ENCODE measurements at regions not wholly inside any gene's neighbourhood (a gene's known extent, or its start where the extent isn't known, plus 50 kb on each side); places are given as distances from the start of the nearest gene placed in this dataset.

- DNase-seq: no peak
Measured at GRCh38 chr20:39651645-39652325, 689.6 kb downstream of the DHX35 start.

GRCh38 chr20:39646874-39647413 is 684.8 kb downstream of the DHX35 start:
- DNase-seq: no peak

GRCh38 chr20:39645131-39645530 is 683.0 kb downstream of the DHX35 start:
- no peak for DNase-seq

DNA sequence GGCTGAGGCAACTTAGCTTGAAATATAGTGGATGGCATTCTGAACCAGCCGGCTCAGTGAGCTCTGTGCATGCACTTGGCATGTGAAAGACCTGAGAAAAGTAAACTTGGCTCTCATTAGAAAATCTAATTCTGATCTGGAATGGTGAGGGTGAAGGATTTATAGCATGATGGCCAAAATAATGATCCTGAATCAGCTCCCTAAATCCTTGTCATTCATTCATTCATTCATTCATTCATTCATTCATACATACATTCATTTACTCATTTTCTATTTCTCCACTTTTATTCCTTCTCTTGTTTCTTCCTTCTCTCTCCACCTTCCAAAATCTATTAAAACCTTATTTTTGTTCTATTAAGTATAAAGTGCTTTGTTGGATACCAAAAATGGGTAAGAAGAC is 681.1 kb downstream of the DHX35 start:
- DNase-seq: no peak

- no peak for DNase-seq
Measured at GRCh38 chr20:39641423-39641822, 679.3 kb downstream of the DHX35 start.

DNA sequence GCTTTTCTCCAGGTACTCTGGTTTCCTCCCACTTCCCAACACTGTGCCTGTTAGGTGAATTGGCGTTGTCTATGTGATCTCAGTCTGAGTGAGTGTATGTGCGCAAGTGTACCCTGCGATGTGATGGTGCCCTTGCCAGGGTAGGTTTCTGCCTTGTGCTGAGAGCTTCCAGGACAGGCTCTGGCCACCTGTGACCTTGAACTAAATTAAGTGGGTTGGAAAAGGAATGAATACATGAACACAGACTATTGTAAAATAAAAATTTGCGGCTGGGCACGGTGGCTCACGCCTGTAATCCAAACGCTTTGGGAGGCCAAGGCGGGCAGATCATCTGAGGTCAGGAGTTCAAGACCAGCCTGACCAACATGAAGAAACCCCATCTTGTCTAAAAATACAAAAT is 678.0 kb downstream of the DHX35 start:
- no peak for DNase-seq

DNA sequence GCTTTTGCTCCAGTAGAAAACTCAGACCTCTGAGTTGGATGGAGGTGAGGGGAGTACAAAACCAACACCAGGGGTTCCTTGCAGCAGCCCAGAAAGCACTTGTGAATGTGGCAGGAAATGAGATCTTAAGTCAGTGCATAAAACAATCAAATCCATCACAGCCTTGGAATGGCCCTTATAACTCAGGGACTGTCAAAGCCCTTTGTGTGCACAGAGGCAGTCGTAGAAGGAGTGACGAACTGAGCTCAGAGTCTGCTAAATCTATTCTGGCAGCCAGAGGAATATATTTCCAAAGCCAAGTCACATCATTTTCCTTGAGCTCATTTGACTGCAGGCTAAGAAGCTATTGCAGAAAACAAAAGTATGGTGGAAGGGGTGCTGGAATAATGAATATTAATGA is 676.6 kb downstream of the DHX35 start:
- DNase-seq: no peak

DNA sequence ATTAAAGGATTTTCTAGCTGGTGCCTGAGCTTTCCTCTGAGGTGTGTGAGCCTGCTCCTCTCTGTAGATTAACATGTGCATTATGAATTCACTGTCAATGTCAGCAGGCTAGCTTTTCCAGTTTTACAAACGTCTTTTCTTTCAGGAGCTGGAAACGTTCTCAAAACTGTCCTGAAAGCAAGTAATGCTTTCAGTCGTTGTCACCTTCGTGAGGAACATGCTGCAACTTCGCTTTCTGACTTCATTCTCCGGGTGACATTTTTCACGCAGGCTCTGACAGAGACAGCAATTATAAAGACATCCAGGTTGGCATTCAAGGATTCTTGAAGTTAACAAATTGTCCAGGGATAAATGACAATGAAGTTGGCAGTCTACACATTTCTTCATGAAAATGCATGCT is 671.5 kb downstream of the DHX35 start:
- no peak for DNase-seq

- DNase-seq: no peak
Measured at GRCh38 chr20:39632757-39633156, 670.6 kb downstream of the DHX35 start.

DNA sequence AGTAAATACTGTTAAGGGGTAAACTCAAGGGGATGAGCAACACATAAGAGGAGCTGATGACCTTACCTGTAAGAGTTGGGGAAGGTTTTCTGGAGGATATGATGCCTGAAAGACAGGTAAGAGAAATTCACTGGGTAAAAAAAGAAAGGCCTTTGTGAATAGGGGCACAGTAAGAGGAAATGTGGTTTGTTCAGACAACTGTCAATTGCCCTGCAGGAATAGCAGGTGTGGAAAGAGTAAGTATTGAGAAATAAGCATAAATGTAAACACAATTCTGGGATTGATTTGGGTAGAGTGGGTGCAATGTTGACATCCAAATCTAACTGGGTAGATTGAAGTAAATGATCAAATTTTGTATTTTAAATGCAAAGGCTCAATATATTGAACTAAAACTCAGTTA is 670.0 kb downstream of the DHX35 start:
- no peak for DNase-seq

DNA sequence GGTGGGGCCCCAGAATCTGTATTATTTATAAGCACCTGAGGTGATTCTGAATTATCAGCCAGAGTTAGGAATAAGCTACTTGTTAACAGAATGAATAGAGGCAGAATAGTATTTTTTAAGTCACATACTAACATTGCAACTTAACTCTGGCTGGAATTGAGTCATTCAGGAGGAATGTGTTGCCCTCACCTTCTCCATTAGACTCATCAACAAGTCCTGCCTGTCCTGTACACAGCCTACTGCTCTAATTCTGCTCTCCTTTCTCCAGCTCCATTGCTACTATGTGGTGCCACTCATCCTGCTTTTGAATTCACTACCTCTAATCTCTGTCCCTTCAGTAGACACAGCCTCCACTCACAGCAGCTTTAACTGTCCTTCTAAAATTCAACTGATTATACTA is 669.4 kb downstream of the DHX35 start:
- DNase-seq: no peak

- DNase-seq: no peak
Measured at GRCh38 chr20:39630215-39630908, 668.2 kb downstream of the DHX35 start.

GRCh38 chr20:39627765-39628164 is 665.6 kb downstream of the DHX35 start:
- no peak for DNase-seq

- no peak for DNase-seq
Measured at GRCh38 chr20:39624316-39624715, 662.2 kb downstream of the DHX35 start.

DNA sequence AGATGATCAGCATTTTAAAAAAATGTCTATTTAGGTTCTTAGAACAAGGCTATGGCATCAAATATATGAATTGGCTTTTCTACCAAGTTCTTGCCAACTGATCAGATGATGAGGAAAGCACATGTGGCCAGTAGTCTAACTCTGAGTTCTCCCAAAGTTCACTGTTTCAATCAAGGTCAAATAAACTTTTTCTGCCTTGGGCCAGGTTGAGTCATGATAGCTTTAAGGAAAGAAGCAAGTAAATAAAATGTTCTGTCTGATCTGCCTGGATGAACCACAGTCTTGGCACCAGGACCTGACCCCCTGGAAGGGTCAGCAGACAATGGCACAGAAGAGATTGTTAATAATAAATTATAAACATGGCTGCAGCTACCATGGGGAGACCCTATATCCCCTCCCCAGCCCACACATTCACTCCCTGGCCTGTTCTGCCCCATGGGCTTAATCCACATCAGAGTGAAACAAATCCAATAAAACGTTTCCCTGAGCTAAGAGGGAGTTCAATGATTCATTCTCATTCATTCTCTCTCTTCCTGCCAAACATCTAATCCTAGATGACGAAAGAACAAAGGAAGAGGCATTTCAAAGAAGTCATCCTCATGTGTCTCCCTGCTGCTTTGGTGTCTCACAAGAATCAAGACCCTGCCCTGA is 661.6 kb downstream of the DHX35 start:
- no peak for DNase-seq

GRCh38 chr20:39619271-39619785 is 657.2 kb downstream of the DHX35 start:
- DNase-seq: no peak

DNA sequence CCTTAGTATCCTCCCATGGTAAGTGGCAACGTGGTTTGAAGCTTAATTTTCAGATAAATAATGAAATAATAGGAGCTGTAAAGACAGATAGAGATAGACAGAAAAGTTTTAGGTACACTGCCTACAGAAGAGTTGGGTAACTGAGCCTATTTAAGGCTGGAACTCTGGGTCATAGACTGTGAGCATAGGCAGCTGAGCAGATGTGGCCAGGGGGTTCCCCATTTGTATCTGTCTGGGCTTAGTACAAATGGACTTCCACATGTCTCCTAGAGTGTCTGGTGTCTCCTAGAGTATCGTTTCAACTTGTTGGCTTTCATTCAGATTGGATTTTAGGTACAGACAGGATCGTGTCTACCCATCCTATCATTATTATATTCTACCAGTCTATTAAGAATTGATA is 649.8 kb downstream of the DHX35 start:
- DNase-seq: no peak

GRCh38 chr20:39607141-39607540 is 645.0 kb downstream of the DHX35 start:
- no peak for DNase-seq

DNA sequence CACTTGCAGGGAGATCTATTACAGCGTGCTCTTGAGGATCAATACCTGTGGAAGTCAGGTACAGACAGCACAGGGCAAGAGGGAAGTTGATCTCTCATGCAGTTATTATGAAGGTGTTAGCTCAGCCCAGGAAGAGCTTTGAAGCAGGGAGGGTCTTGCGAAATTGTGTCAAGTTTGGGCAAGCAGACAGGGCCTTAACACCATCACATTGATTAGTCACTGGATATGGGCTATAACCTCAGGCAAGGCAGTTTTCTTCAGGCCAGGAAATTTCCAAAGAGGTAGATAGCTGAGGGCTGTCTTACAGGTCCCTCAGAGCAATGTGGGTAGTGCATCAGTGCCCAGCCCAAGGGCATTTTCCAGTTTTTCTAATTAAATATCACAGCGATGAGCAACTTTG is 643.8 kb downstream of the DHX35 start:
- DNase-seq: no peak

GRCh38 chr20:39605361-39605760 is 643.2 kb downstream of the DHX35 start:
- DNase-seq: no peak

DNA sequence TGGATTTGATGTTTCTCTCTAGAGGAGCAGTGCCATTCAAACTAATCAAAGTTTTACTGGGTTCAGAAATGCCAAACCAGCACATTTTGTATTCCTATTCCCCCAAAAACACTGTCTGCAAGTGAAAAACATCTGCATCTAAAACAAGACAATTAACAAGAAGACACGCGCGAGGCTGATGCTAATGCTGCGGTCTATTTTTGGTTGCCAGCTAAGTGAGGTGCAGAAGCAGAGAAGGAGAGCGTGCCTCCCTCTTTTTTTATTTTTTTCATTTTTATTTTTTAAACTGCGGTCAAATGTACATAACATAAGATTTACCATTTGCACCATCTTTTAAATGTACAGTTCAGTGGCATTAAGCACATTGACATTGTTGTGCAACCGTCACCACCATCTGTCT is 641.1 kb downstream of the DHX35 start:
- DNase-seq: no peak

- no peak for DNase-seq
Measured at GRCh38 chr20:39602649-39603048, 640.5 kb downstream of the DHX35 start.

GRCh38 chr20:39600871-39601270 is 638.7 kb downstream of the DHX35 start:
- no peak for DNase-seq

- DNase-seq: no peak
Measured at GRCh38 chr20:39600156-39600555, 638.0 kb downstream of the DHX35 start.

Measured in 8988T (cell line).